Chondrocyte (in vitro differentiated cells): ENCODE measurements at regions not wholly inside any gene's neighbourhood (a gene's known extent, or its start where the extent isn't known, plus 50 kb on each side); places are given as distances from the start of the nearest gene placed in this dataset.

Source experiments
- DNase-seq: peaks from one replicate; pipeline ENCODE4 v3.0.0; 2021; ENCODE audit warnings: mixed read lengths, low spot score
- H3K27ac Mint-ChIP-seq: one replicate; pipeline ENCODE4 v1.8.0; 2021; ENCODE audit warnings: mild to moderate bottlenecking, moderate library complexity, mixed read lengths; ENCODE audit not compliant: unreplicated experiment
- H3K27me3 Mint-ChIP-seq: 2 replicates; pipeline ENCODE4 v1.8.0; 2021; ENCODE audit warnings: low read depth, mixed read lengths
- H3K36me3 Mint-ChIP-seq: 2 replicates; pipeline ENCODE4 v1.8.0; 2021; ENCODE audit warnings: low read depth, mixed read lengths
- H3K4me1 Mint-ChIP-seq: 2 replicates; pipeline ENCODE4 v1.8.0; 2021; ENCODE audit warnings: low read depth, mild to moderate bottlenecking, mixed read lengths
- H3K4me3 Mint-ChIP-seq: one replicate; pipeline ENCODE4 v1.8.0; 2021; ENCODE audit warnings: mild to moderate bottlenecking, moderate library complexity, mixed read lengths; ENCODE audit not compliant: unreplicated experiment
- H3K9me3 Mint-ChIP-seq: 2 replicates; pipeline ENCODE4 v1.8.0; 2021; ENCODE audit warnings: low read depth, mixed read lengths
- CTCF ChIP-seq: fragments of 200-600 bp; sonication (generic); IDR thresholded peaks from 2 replicates; pipeline ENCODE4 v1.5.0; 2021; ENCODE audit warnings: antibody characterized with exemption, mild to moderate bottlenecking, moderate library complexity

DNA sequence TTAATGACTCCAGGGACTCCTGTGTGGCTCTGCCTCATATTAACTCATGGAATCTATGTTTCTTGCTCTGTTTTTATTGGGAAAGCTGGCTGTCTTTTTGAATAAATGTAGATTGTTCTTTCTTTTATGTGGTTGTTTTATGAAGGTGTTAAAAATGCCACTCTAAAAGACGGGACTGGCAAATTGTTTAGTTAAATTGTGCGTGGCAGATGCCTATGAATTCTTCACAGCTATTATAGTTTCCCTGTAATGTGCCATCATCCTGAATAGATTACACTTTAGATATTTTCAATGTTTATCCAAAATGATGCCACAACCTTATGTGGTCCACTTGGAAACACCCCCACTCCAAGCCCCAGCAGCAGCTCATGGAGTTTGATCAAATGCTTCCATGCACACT, 149.7 kb downstream of the ST6GAL2 start:
- Mint-ChIP-seq H3K4me3 (no peak overlapping the region), H3K27me3 (peaks cover 37% of the 10 kb centered on the region), H3K9me3 (peaks cover 19% of the 10 kb centered on the region), H3K36me3 (peaks cover 7% of the 10 kb centered on the region), H3K27ac (no peak overlapping the region), H3K4me1 (no peaks in the 10 kb centered on the region)
- no peak for TF ChIP-seq CTCF
- DNase-seq, result no peak

DNA sequence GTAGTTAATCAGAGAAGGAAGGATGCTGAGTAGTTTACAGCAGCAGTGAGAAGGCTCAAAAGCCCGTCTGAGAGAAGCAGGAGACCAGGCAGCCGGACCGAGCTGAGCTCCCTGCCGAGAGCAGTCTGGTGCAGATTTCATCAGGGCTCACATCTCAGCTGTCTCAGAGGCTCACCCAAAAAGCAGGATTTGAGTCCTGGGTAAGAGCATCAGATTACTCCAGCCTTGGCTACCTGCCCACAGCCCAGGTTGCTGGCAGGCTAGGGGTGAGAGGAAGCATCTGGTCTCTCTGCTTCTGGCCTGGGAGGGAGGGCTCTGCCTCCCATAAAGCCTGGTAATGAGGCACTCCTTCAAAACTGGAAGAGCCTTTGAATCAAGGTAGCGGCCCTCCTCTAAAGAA, 140.5 kb downstream of the ST6GAL2 start:
- Mint-ChIP-seq H3K27me3 (no peaks in the 10 kb centered on the region), H3K36me3 (no peaks in the 10 kb centered on the region), H3K4me3 (no peak overlapping the region), H3K9me3 (peaks cover 6% of the 10 kb centered on the region), H3K27ac (no peak overlapping the region), H3K4me1 (peaks cover 4% of the 10 kb centered on the region)
- TF ChIP-seq CTCF, result no peak
- DNase-seq, result no peak

DNA sequence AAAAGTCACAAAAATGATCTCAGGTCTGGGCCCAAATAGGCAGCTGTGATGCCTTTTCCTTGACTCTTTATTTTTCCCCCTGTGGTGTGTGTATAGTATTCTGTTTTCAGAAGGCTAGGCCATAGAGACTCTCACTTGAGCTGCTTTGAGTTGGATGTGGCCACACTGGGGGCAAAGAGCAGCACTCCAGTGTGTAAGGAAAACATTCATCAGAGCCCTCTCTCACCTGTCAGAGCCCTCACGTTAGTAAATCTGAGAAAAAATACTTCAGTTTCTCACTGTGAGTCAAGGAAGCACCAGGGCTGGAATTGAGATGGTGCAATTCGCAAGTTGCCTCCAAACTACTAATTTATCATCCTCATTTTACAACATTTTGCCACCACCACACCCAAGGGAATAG, 136.1 kb downstream of the ST6GAL2 start:
- H3K9me3 Mint-ChIP-seq, result peaks cover 12% of the 10 kb centered on the region
- no peak for TF ChIP-seq CTCF
- no peak overlapping the region for H3K27ac Mint-ChIP-seq
- H3K27me3 Mint-ChIP-seq, result no peaks in the 10 kb centered on the region
- H3K4me1 Mint-ChIP-seq, result peaks cover 4% of the 10 kb centered on the region
- H3K4me3 Mint-ChIP-seq, result no peak overlapping the region
- DNase-seq, result no peak
- H3K36me3 Mint-ChIP-seq, result no peaks in the 10 kb centered on the region
